ENCODE measurements at regions not wholly inside any gene's neighbourhood (a gene's known extent, or its start where the extent isn't known, plus 50 kb on each side); places are given as distances from the start of the nearest gene placed in this dataset.

DNA sequence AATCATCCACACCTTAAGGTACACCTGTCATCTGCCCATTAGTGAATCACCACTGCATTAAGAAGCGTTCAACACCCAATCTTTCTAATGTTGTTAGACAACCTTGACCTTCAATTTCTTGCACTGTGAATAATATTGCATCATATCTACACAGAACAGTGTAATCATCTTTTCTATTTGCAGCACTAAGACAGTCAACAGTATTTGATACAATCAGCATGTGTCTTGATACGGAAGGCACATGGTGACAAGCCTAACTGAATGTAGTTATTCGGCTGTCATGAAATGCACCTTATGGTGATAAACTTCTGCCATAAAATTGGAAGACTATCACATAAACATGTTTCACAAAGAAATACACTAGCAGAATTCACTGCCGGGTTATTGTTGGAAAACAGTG, 253.9 kb upstream of the THRB start:
- H4K20me1 ChIP-seq (ENCODE audit: insufficient read depth, low read length), result no peaks in the 10 kb centered on the region
- H3K4me2 ChIP-seq (replicated peaks; ENCODE audit: extremely low read depth, low read length, poor library complexity, severe bottlenecking), result no peak overlapping the region
- no peaks in the 10 kb centered on the region for H3K9me3 ChIP-seq (replicated peaks in 1 of 2; ENCODE audit: control insufficient read depth in 1 of 2, insufficient read depth in 1 of 2, low read length in 2 of 2)
- no peaks in the 10 kb centered on the region for H3K36me3 ChIP-seq (replicated peaks in 1 of 2; ENCODE audit: control insufficient read depth in 1 of 2, insufficient read depth in 2 of 2, low read length in 2 of 2)
- no peak overlapping the region for H3K27ac Mint-ChIP-seq
- H3K27me3 Mint-ChIP-seq (ENCODE audit: low read depth in 3 of 3), result no peaks in the 10 kb centered on the region
- no peak overlapping the region for H2AFZ ChIP-seq (ENCODE audit: insufficient read depth, low read depth, low read length, poor library complexity, severe bottlenecking)
- H3K36me3 Mint-ChIP-seq, result no peaks in the 10 kb centered on the region
- no peaks in the 10 kb centered on the region for H3K27me3 ChIP-seq (ENCODE audit: control insufficient read depth in 2 of 2, insufficient read depth in 2 of 2, low read length in 2 of 2)
- intact Hi-C loops (cut with micrococcal nuclease), result no loop called here
- H3K4me1 ChIP-seq (ENCODE audit: control insufficient read depth in 1 of 2, insufficient read depth in 2 of 2, low read length in 2 of 2), result no peaks in the 10 kb centered on the region
- H3K4me3 Mint-ChIP-seq, result no peak overlapping the region
- TF ChIP-seq, protein P1, sequence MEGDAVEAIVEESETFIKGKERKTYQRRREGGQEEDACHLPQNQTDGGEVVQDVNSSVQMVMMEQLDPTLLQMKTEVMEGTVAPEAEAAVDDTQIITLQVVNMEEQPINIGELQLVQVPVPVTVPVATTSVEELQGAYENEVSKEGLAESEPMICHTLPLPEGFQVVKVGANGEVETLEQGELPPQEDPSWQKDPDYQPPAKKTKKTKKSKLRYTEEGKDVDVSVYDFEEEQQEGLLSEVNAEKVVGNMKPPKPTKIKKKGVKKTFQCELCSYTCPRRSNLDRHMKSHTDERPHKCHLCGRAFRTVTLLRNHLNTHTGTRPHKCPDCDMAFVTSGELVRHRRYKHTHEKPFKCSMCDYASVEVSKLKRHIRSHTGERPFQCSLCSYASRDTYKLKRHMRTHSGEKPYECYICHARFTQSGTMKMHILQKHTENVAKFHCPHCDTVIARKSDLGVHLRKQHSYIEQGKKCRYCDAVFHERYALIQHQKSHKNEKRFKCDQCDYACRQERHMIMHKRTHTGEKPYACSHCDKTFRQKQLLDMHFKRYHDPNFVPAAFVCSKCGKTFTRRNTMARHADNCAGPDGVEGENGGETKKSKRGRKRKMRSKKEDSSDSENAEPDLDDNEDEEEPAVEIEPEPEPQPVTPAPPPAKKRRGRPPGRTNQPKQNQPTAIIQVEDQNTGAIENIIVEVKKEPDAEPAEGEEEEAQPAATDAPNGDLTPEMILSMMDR (IDR thresholded peaks at IDR 0.05), result no peak
- DNase-seq, result no peak
- no peaks in the 10 kb centered on the region for H3K4me1 Mint-ChIP-seq
- no peak overlapping the region for H3K4me3 ChIP-seq (replicated peaks in 1 of 3; ENCODE audit: low read depth in 2 of 3, low read length in 3 of 3)
- peaks cover 0 to 1% (median 0%) of the 10 kb centered on the region in 7 donors for H3K9me3 Mint-ChIP-seq
- no peaks in the 10 kb centered on the region for H3K79me2 ChIP-seq (ENCODE audit: insufficient read depth, low read length)
- H3K27ac ChIP-seq (ENCODE audit: low read depth in 1 of 2, low read length in 2 of 2), result no peak overlapping the region
- no peak overlapping the region for H3K9ac ChIP-seq (ENCODE audit: insufficient read depth, low read length, poor library complexity, severe bottlenecking)
- WGBS (ENCODE audit: insufficient coverage), result 100% methylated on average over 1 of the region's 4 CpGs

DNA sequence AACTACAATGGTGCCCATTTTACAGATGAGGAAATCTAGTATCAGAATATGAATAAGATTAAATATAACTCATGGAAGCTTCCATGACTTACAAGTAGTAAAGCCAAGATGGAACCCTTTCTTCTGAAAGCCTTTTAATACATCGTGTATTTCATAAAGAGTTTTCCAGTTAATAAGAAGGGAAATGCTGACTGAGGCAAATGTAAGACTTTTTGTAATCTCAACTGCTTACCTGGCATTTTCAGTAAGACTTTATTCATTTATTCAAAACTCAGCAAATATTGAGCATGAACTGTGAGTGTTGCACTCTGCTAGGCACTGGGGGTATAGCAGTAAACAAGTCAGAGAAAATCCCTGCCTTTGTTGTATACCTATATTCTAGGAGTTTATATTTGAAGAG, 256.4 kb upstream of the THRB start:
- no peak overlapping the region for H3K27ac ChIP-seq (ENCODE audit: low read depth in 1 of 2, low read length in 2 of 2)
- no peak overlapping the region for H2AFZ ChIP-seq (ENCODE audit: insufficient read depth, low read depth, low read length, poor library complexity, severe bottlenecking)
- Mint-ChIP-seq H3K27ac (no peak overlapping the region), H3K4me3 (no peak overlapping the region), H3K27me3 (ENCODE audit: low read depth in 3 of 3) (no peaks in the 10 kb centered on the region), H3K9me3 (peaks cover 0 to 3% (median 1%) of the 10 kb centered on the region in 7 donors), H3K4me1 (no peaks in the 10 kb centered on the region), H3K36me3 (no peaks in the 10 kb centered on the region)
- H3K4me1 ChIP-seq (ENCODE audit: control insufficient read depth in 1 of 2, insufficient read depth in 2 of 2, low read length in 2 of 2), result no peaks in the 10 kb centered on the region
- H3K4me2 ChIP-seq (replicated peaks; ENCODE audit: extremely low read depth, low read length, poor library complexity, severe bottlenecking), result no peak overlapping the region
- H3K9me3 ChIP-seq (replicated peaks in 1 of 2; ENCODE audit: control insufficient read depth in 1 of 2, insufficient read depth in 1 of 2, low read length in 2 of 2), result no peaks in the 10 kb centered on the region
- WGBS (ENCODE audit: insufficient coverage), result no CpG with 5 or more reads among the region's 1 CpG
- no peak overlapping the region for H3K4me3 ChIP-seq (replicated peaks in 1 of 3; ENCODE audit: low read depth in 2 of 3, low read length in 3 of 3)
- DNase-seq, result no peak
- intact Hi-C loops (cut with micrococcal nuclease), result no loop called here
- no peak overlapping the region for H3K9ac ChIP-seq (ENCODE audit: insufficient read depth, low read length, poor library complexity, severe bottlenecking)
- H3K36me3 ChIP-seq (replicated peaks in 1 of 2; ENCODE audit: control insufficient read depth in 1 of 2, insufficient read depth in 2 of 2, low read length in 2 of 2), result no peaks in the 10 kb centered on the region
- TF ChIP-seq, protein P1 (IDR thresholded peaks at IDR 0.05), result no peak
- no peaks in the 10 kb centered on the region for H3K27me3 ChIP-seq (ENCODE audit: control insufficient read depth in 2 of 2, insufficient read depth in 2 of 2, low read length in 2 of 2)
- H4K20me1 ChIP-seq (ENCODE audit: insufficient read depth, low read length), result no peaks in the 10 kb centered on the region
- no peaks in the 10 kb centered on the region for H3K79me2 ChIP-seq (ENCODE audit: insufficient read depth, low read length)

Data from CD14-positive monocyte (primary cell).